Endothelial cell (in vitro differentiated cells): ENCODE measurements at regions not wholly inside any gene's neighbourhood (a gene's known extent, or its start where the extent isn't known, plus 50 kb on each side); places are given as distances from the start of the nearest gene placed in this dataset.

Experiments used
- DNase-seq: peaks from one replicate; pipeline ENCODE4 v3.0.0; 2021; ENCODE audit warnings: low spot score
- H3K27ac Mint-ChIP-seq: one replicate; pipeline ENCODE4 v1.8.0; 2021; ENCODE audit warnings: mixed read lengths, inconsistent platforms; ENCODE audit not compliant: unreplicated experiment
- H3K27me3 Mint-ChIP-seq: one replicate; pipeline ENCODE4 v1.8.0; 2021; ENCODE audit warnings: mild to moderate bottlenecking, moderate library complexity, mixed read lengths, inconsistent platforms; ENCODE audit not compliant: unreplicated experiment
- H3K36me3 Mint-ChIP-seq: one replicate; pipeline ENCODE4 v1.8.0; 2021; ENCODE audit warnings: mild to moderate bottlenecking, low read depth, mixed read lengths, inconsistent platforms; ENCODE audit not compliant: unreplicated experiment
- H3K4me1 Mint-ChIP-seq: one replicate; pipeline ENCODE4 v1.8.0; 2021; ENCODE audit warnings: mild to moderate bottlenecking, mixed read lengths, inconsistent platforms; ENCODE audit not compliant: unreplicated experiment
- H3K4me3 Mint-ChIP-seq: one replicate; pipeline ENCODE4 v1.8.0; 2021; ENCODE audit warnings: mild to moderate bottlenecking, mixed read lengths, inconsistent platforms; ENCODE audit not compliant: unreplicated experiment
- H3K9me3 Mint-ChIP-seq: one replicate; pipeline ENCODE4 v1.8.0; 2021; ENCODE audit warnings: mixed read lengths, inconsistent platforms; ENCODE audit not compliant: unreplicated experiment
- TF ChIP-seq, protein P1 (sequence below): fragments of 200-600 bp; sonication (generic); IDR thresholded peaks from one replicate; pipeline ENCODE4 v1.5.0; 2021; ENCODE audit warnings: antibody characterized with exemption; ENCODE audit not compliant: unreplicated experiment

- DNase-seq, result no peak
- Mint-ChIP-seq H3K27me3 (no peaks in the 10 kb centered on the region), H3K9me3 (no peaks in the 10 kb centered on the region), H3K4me3 (no peak overlapping the region), H3K4me1 (peaks cover 4% of the 10 kb centered on the region), H3K36me3 (no peaks in the 10 kb centered on the region), H3K27ac (no peak overlapping the region)
- TF ChIP-seq, protein P1, sequence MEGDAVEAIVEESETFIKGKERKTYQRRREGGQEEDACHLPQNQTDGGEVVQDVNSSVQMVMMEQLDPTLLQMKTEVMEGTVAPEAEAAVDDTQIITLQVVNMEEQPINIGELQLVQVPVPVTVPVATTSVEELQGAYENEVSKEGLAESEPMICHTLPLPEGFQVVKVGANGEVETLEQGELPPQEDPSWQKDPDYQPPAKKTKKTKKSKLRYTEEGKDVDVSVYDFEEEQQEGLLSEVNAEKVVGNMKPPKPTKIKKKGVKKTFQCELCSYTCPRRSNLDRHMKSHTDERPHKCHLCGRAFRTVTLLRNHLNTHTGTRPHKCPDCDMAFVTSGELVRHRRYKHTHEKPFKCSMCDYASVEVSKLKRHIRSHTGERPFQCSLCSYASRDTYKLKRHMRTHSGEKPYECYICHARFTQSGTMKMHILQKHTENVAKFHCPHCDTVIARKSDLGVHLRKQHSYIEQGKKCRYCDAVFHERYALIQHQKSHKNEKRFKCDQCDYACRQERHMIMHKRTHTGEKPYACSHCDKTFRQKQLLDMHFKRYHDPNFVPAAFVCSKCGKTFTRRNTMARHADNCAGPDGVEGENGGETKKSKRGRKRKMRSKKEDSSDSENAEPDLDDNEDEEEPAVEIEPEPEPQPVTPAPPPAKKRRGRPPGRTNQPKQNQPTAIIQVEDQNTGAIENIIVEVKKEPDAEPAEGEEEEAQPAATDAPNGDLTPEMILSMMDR, result no peak
Observed at GRCh38 chr4:166481739-166482138, 608.7 kb downstream of the TLL1 start.

GRCh38 chr4:166482758-166483157, 609.7 kb downstream of the TLL1 start:
- no peak overlapping the region for H3K27ac Mint-ChIP-seq
- DNase-seq, result no peak
- H3K27me3 Mint-ChIP-seq, result no peaks in the 10 kb centered on the region
- H3K9me3 Mint-ChIP-seq, result no peaks in the 10 kb centered on the region
- H3K4me1 Mint-ChIP-seq, result peaks cover 4% of the 10 kb centered on the region
- H3K36me3 Mint-ChIP-seq, result no peaks in the 10 kb centered on the region
- TF ChIP-seq, protein P1, result no peak
- no peak overlapping the region for H3K4me3 Mint-ChIP-seq

- Mint-ChIP-seq H3K36me3 (no peaks in the 10 kb centered on the region), H3K4me3 (no peak overlapping the region), H3K27me3 (no peaks in the 10 kb centered on the region), H3K4me1 (no peaks in the 10 kb centered on the region), H3K27ac (no peak overlapping the region), H3K9me3 (no peaks in the 10 kb centered on the region)
- TF ChIP-seq, protein P1, result no peak
- DNase-seq, result no peak
Observed at GRCh38 chr4:166491635-166492034, 618.6 kb downstream of the TLL1 start.

DNA sequence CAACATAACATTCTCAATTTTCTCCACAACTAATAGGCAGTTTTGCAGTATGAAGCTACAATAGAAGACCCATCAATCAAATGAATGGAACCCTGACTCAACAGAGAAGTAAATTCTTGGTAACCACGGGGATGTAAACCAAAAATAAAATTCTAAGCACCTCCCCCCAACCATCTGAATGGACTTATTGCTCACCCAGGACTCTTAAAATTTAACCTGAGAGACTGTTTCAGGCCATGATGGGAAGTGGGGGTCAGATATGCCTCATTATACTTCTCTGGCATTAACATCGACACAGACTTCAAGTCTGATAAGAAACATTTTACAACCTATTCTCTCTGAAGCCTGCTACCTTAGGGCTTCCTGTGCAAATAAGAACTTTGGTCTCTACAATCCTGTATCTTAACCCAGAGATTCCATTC, 620.9 kb downstream of the TLL1 start:
- TF ChIP-seq, protein P1, result no peak
- H3K27ac Mint-ChIP-seq, result no peak overlapping the region
- H3K4me1 Mint-ChIP-seq, result no peaks in the 10 kb centered on the region
- DNase-seq, result no peak
- no peak overlapping the region for H3K4me3 Mint-ChIP-seq
- no peaks in the 10 kb centered on the region for H3K27me3 Mint-ChIP-seq
- no peaks in the 10 kb centered on the region for H3K9me3 Mint-ChIP-seq
- no peaks in the 10 kb centered on the region for H3K36me3 Mint-ChIP-seq

GRCh38 chr4:166498546-166498945, 625.5 kb downstream of the TLL1 start:
- no peak for DNase-seq
- no peaks in the 10 kb centered on the region for H3K9me3 Mint-ChIP-seq
- no peaks in the 10 kb centered on the region for H3K27me3 Mint-ChIP-seq
- H3K4me3 Mint-ChIP-seq, result no peak overlapping the region
- TF ChIP-seq, protein P1, result no peak
- H3K27ac Mint-ChIP-seq, result no peak overlapping the region
- H3K4me1 Mint-ChIP-seq, result peaks cover 3% of the 10 kb centered on the region
- no peaks in the 10 kb centered on the region for H3K36me3 Mint-ChIP-seq
